A549 (cell line): ENCODE measurements at regions not wholly inside any gene's neighbourhood (a gene's known extent, or its start where the extent isn't known, plus 50 kb on each side); places are given as distances from the start of the nearest gene placed in this dataset.

ENCODE experiments used
- ATAC-seq, 2 experiments: fragments of 200-7000 bp in 1 of 2; fragments of >200 bp in 1 of 2; cut with Nextera tagmentation in 1 of 2; cut with Tn5 transposase in 1 of 2; 3 replicates each; pipeline versions ENCODE4 v1.8.0 to v1.9.1; 2018 to 2020; ENCODE audit warnings: mild to moderate bottlenecking in 1 of 2, moderate library complexity in 1 of 2
- CTCF ChIA-PET: fragments of 300-600 bp; sonication (Branson Sonifier 250); formaldehyde crosslinking; extraction: SDS; loops from one replicate; lab custom pipeline; 2021; ENCODE audit warnings: antibody characterized with exemption, inconsistent platforms; lab: Yijun Ruan, JAX
- POLR2A ChIA-PET: fragments of 350-600 bp; formaldehyde crosslinking; extraction: SDS; loops from one replicate; lab custom pipeline; 2021; ENCODE audit warnings: antibody characterized with exemption, inconsistent platforms; lab: Yijun Ruan, JAX
- DNase-seq, 2 experiments: peaks; one replicate each; pipeline versions ENCODE4 v3.0.0 to v3.0.0-alpha.2; 2011 to 2016; ENCODE audit warnings: low read depth in 1 of 2, low spot score in 1 of 2
- FAIRE-seq: peaks from 2 replicates; lab custom pipeline; 2011; peaks lifted over from hg19 to GRCh38; lab: Jason Lieb, UNC
- H3K27ac ChIP-seq, 2 experiments: fragments of >200 bp; sonication (Bioruptor Twin); formaldehyde crosslinking; 3 replicates each; pipeline ENCODE4 v1.5.1; 2016 to 2017
- H3K4me1 ChIP-seq: fragments of >200 bp; sonication (Bioruptor Twin); formaldehyde crosslinking; 3 replicates; pipeline ENCODE4 v1.6.1; 2016
- H3K4me2 ChIP-seq: fragments of >200 bp; sonication (Bioruptor Twin); formaldehyde crosslinking; 3 replicates; pipeline ENCODE4 v1.6.1; 2016
- H3K4me3 ChIP-seq: fragments of >200 bp; sonication (Bioruptor Twin); formaldehyde crosslinking; 3 replicates; pipeline ENCODE4 v1.5.1; 2016
- H3K9me3 ChIP-seq: fragments of >200 bp; sonication (Bioruptor Twin); formaldehyde crosslinking; 3 replicates; pipeline ENCODE4 v1.6.1; 2016
- BHLHE40 ChIP-seq: IDR thresholded peaks from 2 replicates; pipeline ENCODE4 v1.6.1; 2012; ENCODE audit warnings: low read depth, low read length, inconsistent platforms
- CBX2 ChIP-seq: fragments of 200-600 bp; sonication (generic); IDR thresholded peaks from 2 replicates; pipeline ENCODE4 v1.6.1; 2016; ENCODE audit warnings: low read depth, mild to moderate bottlenecking, borderline replicate concordance
- CEBPB ChIP-seq, 2 experiments: fragments of >200 bp in 1 of 2; sonication (Bioruptor Twin) in 1 of 2; formaldehyde crosslinking in 1 of 2; IDR thresholded peaks; 2 replicates each; pipeline ENCODE4 v1.6.1; 2012 to 2016
- CHD4 ChIP-seq: fragments of 200-600 bp; sonication (generic); IDR thresholded peaks from 2 replicates; pipeline ENCODE4 v1.6.1; 2016; ENCODE audit warnings: antibody characterized with exemption, mild to moderate bottlenecking, borderline replicate concordance
- CTCF ChIP-seq: fragments of >200 bp; sonication (Bioruptor Twin); formaldehyde crosslinking; IDR thresholded peaks from 3 replicates; pipeline ENCODE4 v1.5.1; 2016
- E2F6 ChIP-seq: IDR thresholded peaks from 2 replicates; pipeline ENCODE4 v1.6.1; 2012; ENCODE audit warnings: low read depth, borderline replicate concordance
- EHMT2 ChIP-seq: fragments of 200-600 bp; sonication (generic); IDR thresholded peaks from 2 replicates; pipeline ENCODE4 v1.6.1; 2016; ENCODE audit warnings: antibody characterized with exemption, low read depth, mild to moderate bottlenecking, moderate library complexity
- ELK1 ChIP-seq: fragments of 150-350 bp; IDR thresholded peaks from 2 replicates; pipeline ENCODE4 v1.6.1; 2014; ENCODE audit warnings: low read depth, mild to moderate bottlenecking, low read length
- ESRRA ChIP-seq: fragments of 150-350 bp; IDR thresholded peaks from 2 replicates; pipeline ENCODE4 v1.6.1; 2014; ENCODE audit warnings: mild to moderate bottlenecking, low read length, borderline replicate concordance
- FOSB ChIP-seq: fragments of 250-450 bp; sonication (Bioruptor Pico); IDR thresholded peaks from 2 replicates; pipeline ENCODE4 v1.5.0; 2020; ENCODE audit warnings: mild to moderate bottlenecking, moderate library complexity
- FOXS1 ChIP-seq: fragments of 250-450 bp; sonication (Bioruptor Pico); IDR thresholded peaks from 2 replicates; pipeline ENCODE4 v1.5.0; 2020; ENCODE audit warnings: mild to moderate bottlenecking, moderate library complexity
- HDAC2 ChIP-seq: fragments of 200-600 bp; sonication (generic); IDR thresholded peaks from 2 replicates; pipeline ENCODE4 v1.6.1; 2016
- HES2 ChIP-seq: fragments of >200 bp; sonication (Bioruptor Twin); formaldehyde crosslinking; IDR thresholded peaks from 2 replicates; pipeline ENCODE4 v1.6.1; 2016
- HEYL ChIP-seq: fragments of 250-450 bp; sonication (Bioruptor Pico); IDR thresholded peaks from 2 replicates; pipeline ENCODE4 v1.8.0; 2021; ENCODE audit warnings: mild to moderate bottlenecking, moderate library complexity
- HMGXB4 ChIP-seq: fragments of 250-450 bp; sonication (Bioruptor Pico); IDR thresholded peaks from 2 replicates; pipeline ENCODE4 v1.5.0; 2021; ENCODE audit warnings: mild to moderate bottlenecking, moderate library complexity, borderline replicate concordance
- HOXB13 ChIP-seq: fragments of 250-450 bp; sonication (Bioruptor Pico); IDR thresholded peaks from 2 replicates; pipeline ENCODE4 v1.5.0; 2020; ENCODE audit warnings: low read depth, mild to moderate bottlenecking, moderate library complexity
- HOXB5 ChIP-seq: fragments of 250-450 bp; sonication (Bioruptor Pico); IDR thresholded peaks from 2 replicates; pipeline ENCODE4 v1.5.0; 2020; ENCODE audit warnings: mild to moderate bottlenecking, moderate library complexity
- JUNB ChIP-seq: fragments of >200 bp; sonication (Bioruptor Twin); formaldehyde crosslinking; IDR thresholded peaks from 2 replicates; pipeline ENCODE4 v1.6.1; 2016
- KDM1A ChIP-seq: fragments of 200-600 bp; sonication (generic); IDR thresholded peaks from 2 replicates; pipeline ENCODE4 v1.6.1; 2016; ENCODE audit warnings: low read depth, mild to moderate bottlenecking
- KDM5A ChIP-seq: fragments of 200-600 bp; sonication (generic); IDR thresholded peaks from 2 replicates; pipeline ENCODE4 v1.6.1; 2016; ENCODE audit warnings: antibody characterized with exemption, mild to moderate bottlenecking
- MAFK ChIP-seq: fragments of 450-650 bp; IDR thresholded peaks from 2 replicates; pipeline ENCODE4 v1.6.1; 2014; ENCODE audit not compliant: partially characterized antibody
- MAX ChIP-seq: IDR thresholded peaks from 2 replicates; pipeline ENCODE4 v1.6.1; 2012
- MAZ ChIP-seq: fragments of 150-350 bp; IDR thresholded peaks from 2 replicates; pipeline ENCODE4 v1.6.1; 2014; ENCODE audit warnings: antibody characterized with exemption, low read depth, low read length, borderline replicate concordance
- NR3C1 ChIP-seq: fragments of >200 bp; sonication (Bioruptor Twin); formaldehyde crosslinking; IDR thresholded peaks from 3 replicates; pipeline ENCODE4 v1.6.1; 2017
- PBX3 ChIP-seq: IDR thresholded peaks from 2 replicates; pipeline ENCODE4 v1.6.1; 2012
- POLR2A ChIP-seq: IDR thresholded peaks from 2 replicates; pipeline ENCODE4 v1.6.1; 2012; ENCODE audit warnings: mild to moderate bottlenecking, low read length
- RAD21 ChIP-seq, 2 experiments: fragments of >200 bp in 1 of 2; sonication (Bioruptor Twin) in 1 of 2; formaldehyde crosslinking in 1 of 2; IDR thresholded peaks in 1 of 2; conservative IDR thresholded peaks in 1 of 2; 2 replicates in 1 of 2; 3 replicates in 1 of 2; pipeline ENCODE4 v1.6.1; 2012 to 2018; ENCODE audit warnings: inconsistent platforms in 1 of 2
- RCOR1 ChIP-seq: fragments of 150-350 bp; IDR thresholded peaks from 2 replicates; pipeline ENCODE4 v1.6.1; 2014; ENCODE audit warnings: antibody characterized with exemption, low read length, low read depth
- RNF2 ChIP-seq: fragments of 200-600 bp; sonication (generic); IDR thresholded peaks from 2 replicates; pipeline ENCODE4 v1.6.1; 2016; ENCODE audit warnings: low read depth, mild to moderate bottlenecking, antibody characterized with exemption, moderate library complexity, borderline replicate concordance
- SMC3 ChIP-seq: fragments of >200 bp; sonication (Bioruptor Twin); formaldehyde crosslinking; IDR thresholded peaks from 3 replicates; pipeline ENCODE4 v1.6.1; 2018; ENCODE audit warnings: inconsistent platforms
- WGBS: methylation state at CpG from one replicate; pipeline ENCODE4 v1.1.6; 2017; ENCODE audit errors: missing lambda C conversion rate; 5-methylcytosine and 5-hydroxymethylcytosine counted together

- no peak for TF ChIP-seq FOXS1 (CRISPR knock-in tag)
Measured at GRCh38 chr16:5490499-5490898, 392.9 kb upstream of the EEF2KMT start (continued).

- no peak overlapping the region for H3K4me2 ChIP-seq
- H3K27ac ChIP-seq = no peak overlapping the region
- no peak for DNase-seq
- ChIA-PET CTCF (interaction anchor here (0.6 to 2.7 kb wide), 3 partner anchors 36 to 249 kb away, joined by 3 to 11 read pairs (median 4); no protein-coding TSS in a partner anchor), POLR2A (no interaction called here)
- TF ChIP-seq KDM5A (no peak), E2F6 (no peak), HEYL (CRISPR knock-in tag) (no peak), RCOR1 (no peak), CBX2 (no peak), HOXB13 (CRISPR knock-in tag) (no peak), POLR2A (no peak), HOXB5 (no peak), HES2 (no peak), RAD21 (conservative IDR thresholded peaks at IDR 0.05 in 1 of 2, IDR thresholded peaks at IDR 0.05 in 1 of 2) (no peak), BHLHE40 (no peak), KDM1A (no peak), ELK1 (no peak), HMGXB4 (CRISPR knock-in tag) (no peak)
- 7% methylated on average over 3 of the region's 3 CpGs for WGBS
- H3K4me3 ChIP-seq = no peak overlapping the region
- ATAC-seq = no peak
- H3K9me3 ChIP-seq = no peaks in the 10 kb centered on the region
- no peaks in the 10 kb centered on the region for H3K4me1 ChIP-seq
- FAIRE-seq = no peak
Measured at GRCh38 chr16:5488581-5488980, 391.0 kb upstream of the EEF2KMT start.

GRCh38 chr16:5487728-5488127 is 390.1 kb upstream of the EEF2KMT start:
- DNase-seq (no peak), FAIRE-seq (no peak), ATAC-seq (no peak)
- Histone ChIP-seq H3K9me3 (no peaks in the 10 kb centered on the region), H3K4me2 (no peak overlapping the region), H3K4me3 (no peak overlapping the region), H3K4me1 (no peaks in the 10 kb centered on the region), H3K27ac (no peak overlapping the region)
- ChIA-PET POLR2A (no interaction called here), CTCF (interaction anchor here (1.1 kb wide), 1 partner anchor 9 kb away, joined by 3 read pairs; no protein-coding TSS in a partner anchor)
- WGBS = 0% methylated on average over 2 of the region's 2 CpGs
- TF ChIP-seq RNF2 = no peak
- no peak for TF ChIP-seq MAZ
- no peak for TF ChIP-seq CEBPB (IDR thresholded peaks at IDR 0.05)
- TF ChIP-seq ESRRA = no peak
- TF ChIP-seq MAFK = no peak
- no peak for TF ChIP-seq CBX2
- TF ChIP-seq CHD4 = no peak
- TF ChIP-seq MAX = no peak
- no peak for TF ChIP-seq FOSB
- TF ChIP-seq SMC3 = no peak
- TF ChIP-seq HDAC2 = no peak
- no peak for TF ChIP-seq JUNB
- no peak for TF ChIP-seq PBX3
- no peak for TF ChIP-seq NR3C1
- no peak for TF ChIP-seq EHMT2
- no peak for TF ChIP-seq CTCF
- TF ChIP-seq HOXB5 = no peak
